ENCODE measurements at regions not wholly inside any gene's neighbourhood (a gene's known extent, or its start where the extent isn't known, plus 50 kb on each side); places are given as distances from the start of the nearest gene placed in this dataset.
"Not testable (repeated sequence)": the region's sequence is repeated elsewhere in the genome, so short reads cannot be mapped to it uniquely, and the experiment has no call there.

GRCh38 chr10:47145290-47145934 is 154.6 kb upstream of the GDF10 start:
- no peak for DNase-seq

GRCh38 chr10:47146572-47146971 is 153.4 kb upstream of the GDF10 start:
- no peak for DNase-seq

- DNase-seq, result no peak
These were observed 152.8 kb upstream of the GDF10 start for GRCh38 chr10:47147186-47147585.

GRCh38 chr10:47150581-47150980 is 149.4 kb upstream of the GDF10 start:
- no peak for DNase-seq

GRCh38 chr10:47151920-47152319 is 148.1 kb upstream of the GDF10 start:
- DNase-seq, result no peak

GRCh38 chr10:47152861-47153349 is 147.1 kb upstream of the GDF10 start:
- DNase-seq, result no peak

GRCh38 chr10:47154762-47155161 is 145.2 kb upstream of the GDF10 start:
- DNase-seq, result no peak

- no peak for DNase-seq
These were observed 143.1 kb upstream of the GDF10 start for GRCh38 chr10:47156873-47157272.

GRCh38 chr10:47158116-47159071 is 141.6 kb upstream of the GDF10 start:
- DNase-seq, result no peak

GRCh38 chr10:47159361-47160260 is 140.4 kb upstream of the GDF10 start:
- DNase-seq, result no peak

GRCh38 chr10:47160261-47160908 is 139.6 kb upstream of the GDF10 start:
- DNase-seq, result no peak

- DNase-seq, result no peak
These were observed 139.0 kb upstream of the GDF10 start for GRCh38 chr10:47160967-47161366.

- no peak for DNase-seq
These were observed 138.5 kb upstream of the GDF10 start for GRCh38 chr10:47161465-47161864.

- DNase-seq, result no peak
These were observed 135.7 kb upstream of the GDF10 start for GRCh38 chr10:47164126-47164799.

- DNase-seq, result no peak
These were observed 135.2 kb upstream of the GDF10 start for GRCh38 chr10:47164800-47165128.

- DNase-seq, result peak; percentile 23
These were observed 134.8 kb upstream of the GDF10 start for GRCh38 chr10:47165168-47165710.

- peak; percentile 46 for DNase-seq
These were observed 134.1 kb upstream of the GDF10 start for GRCh38 chr10:47165711-47166404.

GRCh38 chr10:47166405-47166777 is 133.6 kb upstream of the GDF10 start:
- no peak for DNase-seq

GRCh38 chr10:47166808-47167581 is 133.0 kb upstream of the GDF10 start:
- not testable (repeated sequence) for DNase-seq

GRCh38 chr10:47167591-47167990 is 132.4 kb upstream of the GDF10 start:
- no peak for DNase-seq

All from CD4-positive, alpha-beta T cell treated with Interleukin-21 for 1 hour (primary cell).